Body of pancreas (tissue), 4 donors: ENCODE measurements at regions not wholly inside any gene's neighbourhood (a gene's known extent, or its start where the extent isn't known, plus 50 kb on each side); places are given as distances from the start of the nearest gene placed in this dataset.

Source experiments
- ATAC-seq: fragments of 150-250 bp; one replicate; pipeline ENCODE4 v1.9.1; 2016
- DNase-seq, 4 donors: peaks; one replicate each; pipeline ENCODE4 v3.0.0-alpha.2; 2019
- H3K27ac ChIP-seq, 4 donors: fragments of 200-600 bp; sonication (generic); 1 replicate in 3 of 4; 2 replicates in 1 of 4; pipeline versions ENCODE4 v1.5.1 to v1.6.1; 2016 to 2019; ENCODE audit warnings: mild to moderate bottlenecking in 1 of 4, mixed read lengths in 1 of 4, moderate library complexity in 1 of 4
- H3K27me3 ChIP-seq, 2 donors: fragments of 200-600 bp; sonication (generic); one replicate each; pipeline ENCODE4 v1.6.0; 2016; ENCODE audit warnings: mild to moderate bottlenecking in 1 of 2
- H3K36me3 ChIP-seq, 2 donors: fragments of 200-600 bp; sonication (generic); replicated peaks in 1 of 2; 2 replicates each; pipeline ENCODE4 v1.5.1; 2016; ENCODE audit warnings: low read depth in 2 of 2; ENCODE audit not compliant: insufficient read depth in 1 of 2
- H3K4me1 ChIP-seq: fragments of 200-600 bp; sonication (generic); one replicate; pipeline ENCODE4 v1.6.0; 2016
- H3K4me3 ChIP-seq, 2 donors: fragments of 200-600 bp; sonication (generic); 1 replicate in 1 of 2; 2 replicates in 1 of 2; pipeline ENCODE4 v1.5.1; 2016 to 2019
- H3K9me3 ChIP-seq, 3 donors: fragments of 200-600 bp; sonication (generic); 1 replicate in 2 of 3; 2 replicates in 1 of 3; pipeline ENCODE4 v1.5.1; 2016
- POLR2A ChIP-seq, 3 donors: fragments of 450-650 bp; IDR thresholded peaks; one replicate each; pipeline ENCODE4 v1.6.1; 2016; ENCODE audit warnings: antibody characterized with exemption in 3 of 3, mild to moderate bottlenecking in 2 of 3
- WGBS, 2 donors: methylation state at CpG; one replicate each; pipeline ENCODE4 v1.1.5; 2017; 5-methylcytosine and 5-hydroxymethylcytosine counted together
- intact Hi-C: fragments of 100-400 bp; cut with DNase I; formaldehyde crosslinking; loops from one replicate; pipeline ENCODE4 v1.15.1; 2023
- TF ChIP-seq, protein P1 (sequence below), 7 experiments: fragments of 450-650 bp in 4 of 7; fragments of 200-600 bp in 3 of 7; sonication (generic) in 3 of 7; IDR thresholded peaks; one replicate each; pipeline ENCODE4 v1.5.1; 2016 to 2019; ENCODE audit warnings: antibody characterized with exemption in 7 of 7

GRCh38 chr2:123693836-123694235, 331.3 kb upstream of the CNTNAP5 start:
- Histone ChIP-seq H3K4me1 (no peaks in the 10 kb centered on the region), H3K36me3 (no peaks in the 10 kb centered on the region), H3K27ac (no peak overlapping the region), H3K4me3 (no peak overlapping the region), H3K27me3 (no peaks in the 10 kb centered on the region), H3K9me3 (no peaks in the 10 kb centered on the region)
- intact Hi-C loops: no loop called here
- ATAC-seq (no peak), DNase-seq (no peak)
- 39 to 46% methylated on average over 1 of the region's 1 CpG for WGBS, 2 donors
- TF ChIP-seq, protein P1, sequence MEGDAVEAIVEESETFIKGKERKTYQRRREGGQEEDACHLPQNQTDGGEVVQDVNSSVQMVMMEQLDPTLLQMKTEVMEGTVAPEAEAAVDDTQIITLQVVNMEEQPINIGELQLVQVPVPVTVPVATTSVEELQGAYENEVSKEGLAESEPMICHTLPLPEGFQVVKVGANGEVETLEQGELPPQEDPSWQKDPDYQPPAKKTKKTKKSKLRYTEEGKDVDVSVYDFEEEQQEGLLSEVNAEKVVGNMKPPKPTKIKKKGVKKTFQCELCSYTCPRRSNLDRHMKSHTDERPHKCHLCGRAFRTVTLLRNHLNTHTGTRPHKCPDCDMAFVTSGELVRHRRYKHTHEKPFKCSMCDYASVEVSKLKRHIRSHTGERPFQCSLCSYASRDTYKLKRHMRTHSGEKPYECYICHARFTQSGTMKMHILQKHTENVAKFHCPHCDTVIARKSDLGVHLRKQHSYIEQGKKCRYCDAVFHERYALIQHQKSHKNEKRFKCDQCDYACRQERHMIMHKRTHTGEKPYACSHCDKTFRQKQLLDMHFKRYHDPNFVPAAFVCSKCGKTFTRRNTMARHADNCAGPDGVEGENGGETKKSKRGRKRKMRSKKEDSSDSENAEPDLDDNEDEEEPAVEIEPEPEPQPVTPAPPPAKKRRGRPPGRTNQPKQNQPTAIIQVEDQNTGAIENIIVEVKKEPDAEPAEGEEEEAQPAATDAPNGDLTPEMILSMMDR (IDR thresholded peaks at IDR 0.05): no peak
- no peak for TF ChIP-seq POLR2A (IDR thresholded peaks at IDR 0.05)

GRCh38 chr2:123695426-123695825, 329.7 kb upstream of the CNTNAP5 start:
- no peak overlapping the region for H3K4me3 ChIP-seq
- ATAC-seq: no peak
- H3K4me1 ChIP-seq: no peaks in the 10 kb centered on the region
- H3K27me3 ChIP-seq: no peaks in the 10 kb centered on the region
- intact Hi-C loops: no loop called here
- WGBS, 2 donors: 46 to 49% methylated on average over 4 of the region's 4 CpGs
- no peaks in the 10 kb centered on the region for H3K36me3 ChIP-seq
- TF ChIP-seq POLR2A (IDR thresholded peaks at IDR 0.05): no peak
- TF ChIP-seq, protein P1 (IDR thresholded peaks at IDR 0.05): no peak
- no peak for DNase-seq
- no peak overlapping the region for H3K27ac ChIP-seq
- no peaks in the 10 kb centered on the region for H3K9me3 ChIP-seq

- no peak for ATAC-seq
These were observed 329.1 kb upstream of the CNTNAP5 start for GRCh38 chr2:123696021-123696420.

DNA sequence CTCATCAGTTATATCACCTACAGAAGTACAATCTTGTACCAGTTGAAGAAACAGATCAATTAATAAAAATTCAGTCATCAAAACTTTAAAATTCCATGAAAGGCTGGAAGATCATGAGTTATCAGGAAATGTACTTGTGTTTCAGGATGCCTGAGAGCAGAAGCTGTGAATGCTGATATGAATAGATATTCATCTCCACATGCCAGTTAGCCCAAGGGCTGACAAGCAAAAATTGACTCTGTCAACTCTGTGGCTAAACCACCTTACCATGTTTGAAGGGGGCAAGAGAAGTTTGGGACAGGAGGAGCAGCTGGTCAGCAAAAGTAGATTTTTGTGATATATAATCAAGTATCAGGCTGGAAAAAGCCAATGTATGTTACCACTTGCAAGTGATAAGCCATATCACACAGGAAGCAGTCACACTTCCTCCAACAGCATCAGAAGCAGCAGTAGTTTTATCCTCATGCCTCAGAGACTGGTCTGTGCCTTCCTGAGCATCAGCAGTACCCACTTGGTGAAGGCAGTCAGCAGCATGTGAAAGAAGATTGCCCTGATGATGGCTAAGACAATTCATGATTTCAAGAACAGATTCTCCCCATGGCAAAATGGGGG, 328.2 kb upstream of the CNTNAP5 start:
- H3K27ac ChIP-seq: no peak overlapping the region
- DNase-seq (no peak), ATAC-seq (no peak)
- H3K4me3 ChIP-seq: no peak overlapping the region
- no peak for TF ChIP-seq POLR2A (IDR thresholded peaks at IDR 0.05)
- TF ChIP-seq, protein P1 (IDR thresholded peaks at IDR 0.05): no peak
- no peaks in the 10 kb centered on the region for H3K4me1 ChIP-seq
- H3K36me3 ChIP-seq: no peaks in the 10 kb centered on the region
- intact Hi-C loops: no loop called here
- no peaks in the 10 kb centered on the region for H3K27me3 ChIP-seq
- no peaks in the 10 kb centered on the region for H3K9me3 ChIP-seq

More at GRCh38 chr2:123696021-123696420, 329.1 kb upstream of the CNTNAP5 start:
- Histone ChIP-seq H3K27ac (no peak overlapping the region), H3K9me3 (no peaks in the 10 kb centered on the region), H3K4me1 (no peaks in the 10 kb centered on the region), H3K27me3 (no peaks in the 10 kb centered on the region), H3K4me3 (no peak overlapping the region), H3K36me3 (no peaks in the 10 kb centered on the region)
- intact Hi-C loops: no loop called here
- DNase-seq: no peak
- 33 to 35% methylated on average over 4 of the region's 4 CpGs for WGBS, 2 donors
- TF ChIP-seq POLR2A (IDR thresholded peaks at IDR 0.05): no peak
- TF ChIP-seq, protein P1 (IDR thresholded peaks at IDR 0.05): no peak

GRCh38 chr2:123715467-123715982, 309.6 kb upstream of the CNTNAP5 start:
- H3K27ac ChIP-seq: no peak overlapping the region
- no peaks in the 10 kb centered on the region for H3K9me3 ChIP-seq
- H3K36me3 ChIP-seq: no peaks in the 10 kb centered on the region
- 84 to 85% methylated on average over 3 of the region's 3 CpGs for WGBS, 2 donors
- H3K27me3 ChIP-seq: no peaks in the 10 kb centered on the region
- intact Hi-C loops: no loop called here
- no peaks in the 10 kb centered on the region for H3K4me1 ChIP-seq
- TF ChIP-seq, protein P1 (IDR thresholded peaks at IDR 0.05): no peak
- no peak for TF ChIP-seq POLR2A (IDR thresholded peaks at IDR 0.05)
- H3K4me3 ChIP-seq: no peak overlapping the region
- ATAC-seq: no peak
- no peak for DNase-seq
